Epithelial cell of esophagus (primary cell): ENCODE measurements at regions not wholly inside any gene's neighbourhood (a gene's known extent, or its start where the extent isn't known, plus 50 kb on each side); places are given as distances from the start of the nearest gene placed in this dataset.

Experiments used
- DNase-seq: peaks from one replicate; pipeline ENCODE4 v3.0.0; 2010; ENCODE audit warnings: low read depth
- H3K4me3 ChIP-seq: 2 replicates; pipeline ENCODE4 v1.5.1; 2011; ENCODE audit warnings: mild to moderate bottlenecking, low read length, control low read depth
- TF ChIP-seq, protein P1 (sequence below): IDR thresholded peaks from 2 replicates; pipeline ENCODE4 v1.5.1; 2011; ENCODE audit warnings: low read depth, mild to moderate bottlenecking, low read length, control low read depth, inconsistent platforms; ENCODE audit not compliant: insufficient read depth; ENCODE audit errors: missing control alignments

GRCh38 chr2:219831957-219832356 is 204.5 kb downstream of the SLC4A3 start:
- DNase-seq: no peak
- no peak overlapping the region for H3K4me3 ChIP-seq
- TF ChIP-seq, protein P1, sequence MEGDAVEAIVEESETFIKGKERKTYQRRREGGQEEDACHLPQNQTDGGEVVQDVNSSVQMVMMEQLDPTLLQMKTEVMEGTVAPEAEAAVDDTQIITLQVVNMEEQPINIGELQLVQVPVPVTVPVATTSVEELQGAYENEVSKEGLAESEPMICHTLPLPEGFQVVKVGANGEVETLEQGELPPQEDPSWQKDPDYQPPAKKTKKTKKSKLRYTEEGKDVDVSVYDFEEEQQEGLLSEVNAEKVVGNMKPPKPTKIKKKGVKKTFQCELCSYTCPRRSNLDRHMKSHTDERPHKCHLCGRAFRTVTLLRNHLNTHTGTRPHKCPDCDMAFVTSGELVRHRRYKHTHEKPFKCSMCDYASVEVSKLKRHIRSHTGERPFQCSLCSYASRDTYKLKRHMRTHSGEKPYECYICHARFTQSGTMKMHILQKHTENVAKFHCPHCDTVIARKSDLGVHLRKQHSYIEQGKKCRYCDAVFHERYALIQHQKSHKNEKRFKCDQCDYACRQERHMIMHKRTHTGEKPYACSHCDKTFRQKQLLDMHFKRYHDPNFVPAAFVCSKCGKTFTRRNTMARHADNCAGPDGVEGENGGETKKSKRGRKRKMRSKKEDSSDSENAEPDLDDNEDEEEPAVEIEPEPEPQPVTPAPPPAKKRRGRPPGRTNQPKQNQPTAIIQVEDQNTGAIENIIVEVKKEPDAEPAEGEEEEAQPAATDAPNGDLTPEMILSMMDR: no peak

- H3K4me3 ChIP-seq: no peak overlapping the region
- DNase-seq: no peak
- TF ChIP-seq, protein P1: no peak
Observed at GRCh38 chr2:219832904-219833303, 205.5 kb downstream of the SLC4A3 start.

DNA sequence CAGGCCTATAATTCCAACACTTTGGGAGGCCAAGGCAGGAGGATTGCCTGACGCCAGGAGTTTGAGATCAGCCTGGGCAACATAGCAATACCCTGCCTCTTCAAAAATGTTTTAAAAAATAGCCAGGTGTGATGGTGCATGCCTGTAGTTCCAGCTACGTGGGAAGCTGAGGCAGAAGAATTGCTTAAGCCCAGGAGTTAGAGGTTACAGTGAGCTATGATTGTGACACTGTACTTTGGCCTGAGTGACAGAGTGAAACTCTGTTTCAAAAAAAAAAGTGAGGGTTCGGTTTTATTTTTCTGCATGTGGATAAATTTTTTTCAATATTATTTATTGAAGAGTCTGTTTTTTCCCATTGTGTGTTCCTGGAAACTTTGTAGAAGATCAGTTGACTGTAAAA is 208.1 kb downstream of the SLC4A3 start:
- no peak overlapping the region for H3K4me3 ChIP-seq
- TF ChIP-seq, protein P1: no peak
- no peak for DNase-seq

DNA sequence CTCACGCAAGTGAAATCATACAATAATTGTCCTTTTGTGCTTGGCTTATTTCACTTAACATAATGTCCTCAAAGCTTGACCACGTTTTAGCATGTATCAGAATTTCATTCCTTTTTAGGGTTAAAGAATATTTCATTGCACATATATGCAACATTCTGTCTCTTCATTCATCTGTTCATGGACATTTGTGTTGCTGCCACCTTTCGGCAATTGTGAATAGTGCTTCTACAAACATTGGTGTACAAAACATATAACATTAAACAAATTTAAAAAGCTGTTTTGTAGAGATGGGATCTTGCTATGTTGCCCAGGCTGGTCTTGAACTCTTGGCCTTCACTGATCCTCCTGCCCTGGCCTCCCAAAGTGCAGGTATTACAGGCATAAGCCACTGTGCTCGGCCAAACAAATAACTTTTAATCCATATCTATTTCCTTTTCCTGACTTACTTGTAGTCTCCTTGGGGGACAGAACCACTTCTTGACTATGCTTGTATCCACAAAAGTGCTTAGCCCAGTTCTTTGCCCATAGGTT is 209.3 kb downstream of the SLC4A3 start:
- TF ChIP-seq, protein P1: peak; percentile 47
- peak; percentile 49 for DNase-seq

DNA sequence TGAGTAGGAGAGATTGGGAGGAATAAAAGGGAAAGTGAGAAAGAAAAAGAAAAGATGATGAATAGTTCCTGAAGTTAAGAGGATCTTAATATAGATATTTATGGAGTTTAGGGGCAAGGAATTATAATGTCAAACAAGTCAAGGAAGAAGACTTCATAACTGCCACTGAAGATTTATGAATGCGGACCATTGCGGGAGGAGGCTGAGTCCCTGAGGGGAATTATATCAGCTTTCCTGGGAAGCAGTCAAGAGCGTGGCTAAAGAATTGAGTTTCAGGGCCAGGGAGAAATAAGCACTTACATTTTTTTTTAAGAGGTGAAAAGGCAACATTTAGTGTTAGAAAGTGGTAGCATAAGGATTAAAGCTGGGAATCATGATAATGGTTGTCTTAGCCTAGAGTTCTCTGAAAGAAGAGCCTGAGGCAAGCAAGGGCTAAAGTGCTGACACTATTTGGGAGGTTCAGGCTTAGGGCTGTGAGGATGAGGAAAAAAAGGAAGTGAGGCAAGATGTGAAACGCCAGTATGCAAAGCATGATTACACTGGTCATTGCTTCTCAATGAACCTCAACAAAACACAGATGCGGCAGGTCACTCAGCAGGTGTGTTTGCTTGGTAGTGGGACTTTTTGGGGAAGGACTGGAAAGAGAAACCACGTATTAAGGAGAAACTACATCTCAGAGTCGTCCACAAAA is 217.1 kb downstream of the SLC4A3 start:
- no peak for DNase-seq
- TF ChIP-seq, protein P1: no peak
- no peak overlapping the region for H3K4me3 ChIP-seq

More for the DNA sequence above, 209.3 kb downstream of the SLC4A3 start:
- no peak overlapping the region for H3K4me3 ChIP-seq

- no peak overlapping the region for H3K4me3 ChIP-seq
- TF ChIP-seq, protein P1: no peak
- no peak for DNase-seq
Observed at GRCh38 chr2:219848882-219849281, 221.5 kb downstream of the SLC4A3 start.

DNA sequence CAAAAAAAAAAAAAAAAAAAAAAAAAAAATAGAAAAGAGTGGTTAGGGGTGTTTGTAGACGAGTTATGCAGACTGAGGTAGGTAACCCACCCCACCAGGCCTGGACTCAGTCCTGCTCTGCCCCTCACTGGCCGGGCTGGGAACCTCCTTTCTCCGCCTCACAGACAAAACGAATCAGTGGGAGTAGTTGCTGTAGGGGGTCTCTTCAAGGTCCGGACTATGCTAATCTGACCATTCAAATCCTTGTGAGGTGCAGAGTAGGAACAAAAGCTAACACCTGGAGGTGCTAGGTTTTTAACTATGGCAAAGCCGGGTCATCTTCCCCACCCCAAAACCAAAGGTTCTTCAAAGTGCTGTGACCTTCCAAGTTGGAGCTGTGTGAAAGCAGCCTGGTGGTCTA is 223.7 kb downstream of the SLC4A3 start:
- TF ChIP-seq, protein P1: no peak
- H3K4me3 ChIP-seq: no peak overlapping the region
- no peak for DNase-seq
